ENCODE measurements at regions not wholly inside any gene's neighbourhood (a gene's known extent, or its start where the extent isn't known, plus 50 kb on each side); places are given as distances from the start of the nearest gene placed in this dataset.

DNA sequence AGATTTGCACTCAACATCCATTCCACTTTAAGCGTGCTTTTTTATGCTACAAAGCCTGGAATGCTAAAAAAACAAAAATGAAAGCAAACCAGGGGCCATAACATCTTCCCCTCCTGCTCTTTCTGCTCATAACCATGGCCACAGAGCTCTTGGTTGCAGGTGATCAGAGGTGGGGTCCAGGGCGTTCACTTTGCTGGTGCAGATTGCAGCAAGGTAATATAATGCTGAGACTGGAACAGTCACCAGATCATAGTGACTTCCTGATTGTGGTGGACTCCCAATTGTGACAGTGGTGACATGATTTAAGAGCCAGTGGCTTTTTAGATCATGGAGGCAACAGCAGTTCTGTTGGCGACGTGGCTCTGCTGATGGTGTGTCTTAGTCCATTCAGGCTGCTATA lies 115.0 kb upstream of the CPM start:
- TF ChIP-seq POLR2A (IDR thresholded peaks at IDR 0.05; ENCODE audit: control extremely low read depth in 1 of 2, low read depth in 2 of 2, low read length in 2 of 2) (no peak), EZH2 (IDR thresholded peaks at IDR 0.05; ENCODE audit: low read depth, low read length, severe bottlenecking) (no peak), POLR2AphosphoS5 (IDR thresholded peaks at IDR 0.05; ENCODE audit: low read depth, low read length) (no peak), SRF (IDR thresholded peaks at IDR 0.05; ENCODE audit: low read depth, low read length) (no peak), SIN3A (conservative IDR thresholded peaks at IDR 0.05 in 1 of 2, IDR thresholded peaks at IDR 0.05 in 1 of 2; ENCODE audit: low read depth in 1 of 2, low read length in 2 of 2) (no peak)
- TF ChIP-seq, protein P1, sequence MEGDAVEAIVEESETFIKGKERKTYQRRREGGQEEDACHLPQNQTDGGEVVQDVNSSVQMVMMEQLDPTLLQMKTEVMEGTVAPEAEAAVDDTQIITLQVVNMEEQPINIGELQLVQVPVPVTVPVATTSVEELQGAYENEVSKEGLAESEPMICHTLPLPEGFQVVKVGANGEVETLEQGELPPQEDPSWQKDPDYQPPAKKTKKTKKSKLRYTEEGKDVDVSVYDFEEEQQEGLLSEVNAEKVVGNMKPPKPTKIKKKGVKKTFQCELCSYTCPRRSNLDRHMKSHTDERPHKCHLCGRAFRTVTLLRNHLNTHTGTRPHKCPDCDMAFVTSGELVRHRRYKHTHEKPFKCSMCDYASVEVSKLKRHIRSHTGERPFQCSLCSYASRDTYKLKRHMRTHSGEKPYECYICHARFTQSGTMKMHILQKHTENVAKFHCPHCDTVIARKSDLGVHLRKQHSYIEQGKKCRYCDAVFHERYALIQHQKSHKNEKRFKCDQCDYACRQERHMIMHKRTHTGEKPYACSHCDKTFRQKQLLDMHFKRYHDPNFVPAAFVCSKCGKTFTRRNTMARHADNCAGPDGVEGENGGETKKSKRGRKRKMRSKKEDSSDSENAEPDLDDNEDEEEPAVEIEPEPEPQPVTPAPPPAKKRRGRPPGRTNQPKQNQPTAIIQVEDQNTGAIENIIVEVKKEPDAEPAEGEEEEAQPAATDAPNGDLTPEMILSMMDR (IDR thresholded peaks at IDR 0.05; ENCODE audit: control extremely low read depth in 1 of 3, insufficient read depth in 1 of 3, low read depth in 1 of 3, low read length in 3 of 3): no peak
